H1 (cell line): ENCODE measurements at regions not wholly inside any gene's neighbourhood (a gene's known extent, or its start where the extent isn't known, plus 50 kb on each side); places are given as distances from the start of the nearest gene placed in this dataset.

Experiments
- CTCF ChIA-PET: fragments of 300-600 bp; sonication (Branson Sonifier 250); formaldehyde crosslinking; loops from one replicate; lab custom pipeline; 2021; ENCODE audit not compliant: partially characterized antibody; lab: Charles Lee
- POLR2A ChIA-PET: fragments of 300-600 bp; sonication (Branson Sonifier 250); formaldehyde crosslinking; loops from one replicate; lab custom pipeline; 2021; ENCODE audit warnings: inconsistent platforms; ENCODE audit not compliant: partially characterized antibody; lab: Charles Lee
- DNase-seq, 2 experiments: peaks; one replicate each; pipeline versions ENCODE4 v3.0.0 to v3.0.0-alpha.2; 2010 to 2022; ENCODE audit warnings: low spot score in 2 of 2, low read depth in 1 of 2, mixed read lengths in 1 of 2
- FAIRE-seq: peaks from 2 replicates; lab custom pipeline; 2011; peaks lifted over from hg19 to GRCh38; lab: Jason Lieb, UNC
- H2AFZ ChIP-seq: 2 replicates; pipeline ENCODE4 v1.8.1; 2012; ENCODE audit warnings: low read length, inconsistent platforms
- H2AK5ac ChIP-seq: 2 replicates; pipeline ENCODE4 v1.6.1; 2013; ENCODE audit warnings: low read depth, low read length
- H2BK120ac ChIP-seq: replicated peaks from 2 replicates; pipeline ENCODE3; 2013; ENCODE audit warnings: low read depth, low read length, inconsistent platforms
- H2BK12ac ChIP-seq: 2 replicates; pipeline ENCODE4 v1.6.1; 2013; ENCODE audit warnings: low read depth, low read length
- H2BK15ac ChIP-seq: 2 replicates; pipeline ENCODE4 v1.6.1; 2013; ENCODE audit warnings: low read length
- H2BK20ac ChIP-seq: 2 replicates; pipeline ENCODE4 v1.6.1; 2013; ENCODE audit warnings: low read length
- H2BK5ac ChIP-seq: 2 replicates; pipeline ENCODE4 v1.6.1; 2013; ENCODE audit warnings: low read depth, low read length
- H3K14ac ChIP-seq: 2 replicates; pipeline ENCODE4 v1.6.1; 2013; ENCODE audit warnings: inconsistent platforms; ENCODE audit not compliant: insufficient read length
- H3K18ac ChIP-seq: 2 replicates; pipeline ENCODE4 v1.6.1; 2013; ENCODE audit warnings: low read length; ENCODE audit errors: extremely low read depth
- H3K23ac ChIP-seq: 2 replicates; pipeline ENCODE4 v1.6.1; 2013; ENCODE audit warnings: inconsistent platforms; ENCODE audit not compliant: insufficient read length
- H3K23me2 ChIP-seq: 2 replicates; pipeline ENCODE4 v1.6.1; 2013; ENCODE audit warnings: low read depth, low read length
- H3K27ac ChIP-seq: 2 replicates; pipeline ENCODE4 v1.6.1; 2011; ENCODE audit warnings: low read depth, low read length, inconsistent platforms
- H3K27me3 ChIP-seq, 4 experiments: replicated peaks in 1 of 4; 1 replicate in 1 of 4; 2 replicates in 3 of 4; pipeline versions ENCODE4 v1.6.1 to v1.8.1; 2011 to 2013; ENCODE audit warnings: low read length in 3 of 4, mild to moderate bottlenecking in 3 of 4, inconsistent platforms in 2 of 4, mixed read lengths in 2 of 4, moderate library complexity in 1 of 4; ENCODE audit not compliant: control insufficient read depth in 3 of 4, insufficient read depth in 3 of 4; ENCODE audit errors: extremely low read depth in 1 of 4
- H3K36me3 ChIP-seq, 4 experiments: 2 replicates each; pipeline versions ENCODE4 v1.6.1 to v1.8.1; 2011 to 2013; ENCODE audit warnings: mild to moderate bottlenecking in 4 of 4, low read length in 3 of 4, moderate library complexity in 2 of 4, control low read depth in 1 of 4, inconsistent platforms in 1 of 4; ENCODE audit not compliant: insufficient read depth in 4 of 4, control insufficient read depth in 2 of 4
- H3K4ac ChIP-seq: replicated peaks from 2 replicates; pipeline ENCODE3; 2013; ENCODE audit warnings: low read length, low read depth, mixed read lengths, inconsistent platforms; ENCODE audit not compliant: insufficient read length
- H3K4me1 ChIP-seq, 4 experiments: replicated peaks in 1 of 4; 1 replicate in 1 of 4; 2 replicates in 3 of 4; pipeline versions ENCODE4 v1.6.1 to v1.8.1; 2011 to 2013; ENCODE audit warnings: low read length in 3 of 4, inconsistent platforms in 2 of 4, mixed read lengths in 1 of 4; ENCODE audit not compliant: insufficient read depth in 4 of 4, control insufficient read depth in 3 of 4
- H3K4me2 ChIP-seq, 2 experiments: 2 replicates each; pipeline versions ENCODE4 v1.6.1 to v1.8.1; 2011 to 2013; ENCODE audit warnings: low read depth in 2 of 2, low read length in 2 of 2, control low read depth in 1 of 2, inconsistent platforms in 1 of 2, mild to moderate bottlenecking in 1 of 2; ENCODE audit not compliant: insufficient read depth in 1 of 2
- H3K4me3 ChIP-seq, 4 experiments: fragments of 200-600, 300-600 bp in 1 of 4; sonication (generic), shearing (Covaris generic), sonication (Bioruptor Twin) in 1 of 4; 2 replicates each; pipeline versions ENCODE4 v1.5.1 to v1.8.1; 2011 to 2016; ENCODE audit warnings: low read length in 4 of 4, low read depth in 3 of 4, control low read depth in 2 of 4, inconsistent platforms in 2 of 4, mild to moderate bottlenecking in 2 of 4, mixed read lengths in 1 of 4, moderate library complexity in 1 of 4; ENCODE audit not compliant: insufficient read depth in 2 of 4; ENCODE audit errors: extremely low read depth in 1 of 4
- H3K56ac ChIP-seq: replicated peaks from 2 replicates; pipeline ENCODE3; 2013; ENCODE audit warnings: low read depth, mild to moderate bottlenecking, mixed read lengths, low read length, inconsistent platforms; ENCODE audit not compliant: insufficient read length
- H3K79me1 ChIP-seq: 2 replicates; pipeline ENCODE4 v1.6.1; 2013; ENCODE audit warnings: low read depth, low read length, control low read depth
- H3K79me2 ChIP-seq, 2 experiments: 2 replicates each; pipeline versions ENCODE4 v1.6.1 to v1.8.1; 2012 to 2013; ENCODE audit warnings: low read length in 2 of 2, mild to moderate bottlenecking in 2 of 2, inconsistent platforms in 1 of 2; ENCODE audit not compliant: insufficient read depth in 2 of 2, control insufficient read depth in 1 of 2
- H3K9ac ChIP-seq, 4 experiments: replicated peaks in 1 of 4; 1 replicate in 1 of 4; 2 replicates in 3 of 4; pipeline versions ENCODE4 v1.6.1 to v1.8.1; 2011 to 2013; ENCODE audit warnings: low read depth in 3 of 4, low read length in 3 of 4, control low read depth in 2 of 4, mild to moderate bottlenecking in 2 of 4, moderate library complexity in 2 of 4, inconsistent platforms in 1 of 4; ENCODE audit errors: extremely low read depth in 1 of 4
- H3K9me3 ChIP-seq, 2 experiments: 2 replicates each; pipeline versions ENCODE4 v1.6.1 to v1.8.1; 2012 to 2013; ENCODE audit warnings: mild to moderate bottlenecking in 2 of 2, moderate library complexity in 2 of 2, control low read depth in 1 of 2, inconsistent platforms in 1 of 2, low read depth in 1 of 2, low read length in 1 of 2, mixed read lengths in 1 of 2; ENCODE audit not compliant: insufficient read depth in 2 of 2
- H4K20me1 ChIP-seq, 2 experiments: replicated peaks in 1 of 2; 2 replicates each; pipeline versions ENCODE3 to v1.8.1; 2011 to 2013; ENCODE audit warnings: inconsistent platforms in 2 of 2, low read length in 2 of 2, mild to moderate bottlenecking in 1 of 2; ENCODE audit not compliant: insufficient read depth in 2 of 2, control insufficient read depth in 1 of 2
- H4K5ac ChIP-seq: 2 replicates; pipeline ENCODE4 v1.6.1; 2013; ENCODE audit warnings: low read length, low read depth, mixed read lengths, inconsistent platforms; ENCODE audit not compliant: insufficient read length
- H4K8ac ChIP-seq: 2 replicates; pipeline ENCODE4 v1.8.0; 2013; ENCODE audit warnings: mild to moderate bottlenecking, moderate library complexity, low read length, inconsistent platforms; ENCODE audit not compliant: insufficient read depth; ENCODE audit errors: extremely low read depth
- H4K91ac ChIP-seq: replicated peaks from 2 replicates; pipeline ENCODE3; 2013; ENCODE audit warnings: low read length, mixed read lengths, inconsistent platforms; ENCODE audit not compliant: insufficient read length
- BACH1 ChIP-seq: IDR thresholded peaks from 2 replicates; pipeline ENCODE4 v1.6.1; 2012; ENCODE audit warnings: low read length, improper control_type of control experiment
- CBX8 ChIP-seq: fragments of 300-800, 300-1000 bp; sonication (generic); IDR thresholded peaks from 2 replicates; pipeline ENCODE4 v1.7.1; 2016; ENCODE audit warnings: low read depth, low read length, borderline replicate concordance
- CEBPB ChIP-seq: IDR thresholded peaks from 2 replicates; pipeline ENCODE4 v1.6.1; 2012; ENCODE audit warnings: low read depth, low read length
- CTBP2 ChIP-seq: IDR thresholded peaks from 2 replicates; pipeline ENCODE4 v1.7.0; 2011; ENCODE audit warnings: borderline replicate concordance, mild to moderate bottlenecking, moderate library complexity, mixed read lengths, low read length; ENCODE audit not compliant: insufficient read depth, insufficient read length
- E2F6 ChIP-seq: IDR thresholded peaks from 2 replicates; pipeline ENCODE4 v1.6.1; 2012; ENCODE audit warnings: inconsistent platforms
- HDAC2 ChIP-seq, 2 experiments: fragments of 300-600 bp in 1 of 2; sonication (generic) in 1 of 2; IDR thresholded peaks; 2 replicates each; pipeline ENCODE4 v1.6.1; 2011 to 2012; ENCODE audit warnings: low read depth in 2 of 2, low read length in 2 of 2, mild to moderate bottlenecking in 2 of 2, moderate library complexity in 2 of 2, borderline replicate concordance in 1 of 2, inconsistent platforms in 1 of 2
- NANOG ChIP-seq: IDR thresholded peaks from 2 replicates; pipeline ENCODE4 v1.6.1; 2011; ENCODE audit warnings: low read length, low read depth, mild to moderate bottlenecking, inconsistent platforms; ENCODE audit not compliant: insufficient read depth, poor library complexity, severe bottlenecking
- RAD21 ChIP-seq, 2 experiments: IDR thresholded peaks in 1 of 2; conservative IDR thresholded peaks in 1 of 2; 2 replicates each; pipeline ENCODE4 v1.6.1; 2011; ENCODE audit warnings: low read depth in 2 of 2, low read length in 2 of 2, improper control_type of control experiment in 1 of 2, inconsistent platforms in 1 of 2, mild to moderate bottlenecking in 1 of 2, moderate library complexity in 1 of 2
- SRF ChIP-seq: IDR thresholded peaks from 2 replicates; pipeline ENCODE4 v1.6.1; 2011; ENCODE audit warnings: mild to moderate bottlenecking, low read depth, low read length, moderate library complexity
- TEAD4 ChIP-seq: IDR thresholded peaks from 2 replicates; pipeline ENCODE4 v1.6.1; 2012; ENCODE audit warnings: low read depth, low read length, inconsistent platforms, mixed read lengths
- WGBS, 2 experiments: shearing (Covaris generic) in 1 of 2; methylation state at CpG; one replicate each; pipeline versions ENCODE4 v1.1.6 to v1.1.7; 2013 to 2015; ENCODE audit warnings: low lambda C conversion rate in 2 of 2, mixed read lengths in 2 of 2, inconsistent platforms in 1 of 2, low coverage in 1 of 2, missing lambda C conversion rate in 1 of 2; ENCODE audit not compliant: insufficient replicate concordance in 2 of 2, insufficient coverage in 1 of 2, insufficient read length in 1 of 2; ENCODE audit errors: extremely low coverage in 1 of 2, missing lambda C conversion rate in 1 of 2; 5-methylcytosine and 5-hydroxymethylcytosine counted together
- TF ChIP-seq, protein P1 (sequence below): IDR thresholded peaks from 2 replicates; pipeline ENCODE4 v1.6.1; 2012; ENCODE audit warnings: low read length, inconsistent platforms

DNA sequence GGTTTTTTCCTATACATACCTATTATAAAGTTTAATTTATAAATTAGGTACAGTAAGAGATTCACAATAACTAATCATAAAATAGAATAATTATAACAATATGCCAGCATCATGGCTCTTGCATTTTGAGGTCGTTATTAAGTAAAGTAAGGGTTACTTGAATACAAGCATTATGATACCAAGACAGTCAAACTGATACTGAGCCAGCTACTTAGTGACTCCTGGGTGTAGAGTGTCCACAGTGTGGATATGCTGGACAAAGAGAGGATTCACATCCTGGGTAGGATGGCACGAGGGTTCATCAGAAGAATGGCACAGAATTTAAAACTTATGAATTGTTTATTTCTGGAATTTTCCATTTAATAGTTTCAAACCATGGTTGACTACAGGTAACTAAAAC lies 157.2 kb upstream of the IL12A start:
- Histone ChIP-seq H4K20me1 (no peaks in the 10 kb centered on the region), H2BK120ac (no peak overlapping the region), H3K27ac (no peak overlapping the region), H2BK5ac (no peak overlapping the region), H3K79me1 (no peaks in the 10 kb centered on the region), H3K27me3 (no peaks in the 10 kb centered on the region), H2AK5ac (no peak overlapping the region), H2BK20ac (no peak overlapping the region), H2BK12ac (no peak overlapping the region), H3K36me3 (no peaks in the 10 kb centered on the region), H4K5ac (no peak overlapping the region), H3K4ac (no peak overlapping the region), H3K18ac (no peak overlapping the region), H2AFZ (no peak overlapping the region), H3K9ac (no peak overlapping the region), H3K4me3 (no peak overlapping the region), H3K4me1 (no peaks in the 10 kb centered on the region), H3K56ac (no peak overlapping the region), H4K8ac (no peak overlapping the region), H3K14ac (no peak overlapping the region), H2BK15ac (no peak overlapping the region), H4K91ac (no peak overlapping the region), H3K4me2 (no peak overlapping the region), H3K23ac (no peak overlapping the region), H3K23me2 (no peaks in the 10 kb centered on the region), H3K79me2 (no peaks in the 10 kb centered on the region), H3K9me3 (no peaks in the 10 kb centered on the region)
- no peak for DNase-seq
- ChIA-PET POLR2A (interaction anchor here (2.0 kb wide), 1 partner anchor 8 kb away, joined by 5 read pairs; the partner anchor contains the start of gene SCHIP1), CTCF (interaction anchor here (1.0 to 11.3 kb wide), 5 partner anchors 14 to 172 kb away, joined by 3 to 109 read pairs (median 3); no protein-coding TSS in a partner anchor)
- 94% methylated on average over 2 of the region's 2 CpGs; no CpG with 5 or more reads in 1 of the 2 experiments for WGBS, 2 experiments
- no peak for FAIRE-seq
- TF ChIP-seq CTBP2, result no peak
- no peak for TF ChIP-seq SRF
- TF ChIP-seq BACH1, result no peak
- no peak for TF ChIP-seq RAD21 (IDR thresholded peaks at IDR 0.05 in 1 of 2, conservative IDR thresholded peaks at IDR 0.05 in 1 of 2; ENCODE audit: low read depth in 2 of 2, low read length in 2 of 2)
- TF ChIP-seq E2F6, result no peak
- TF ChIP-seq CBX8, result no peak
- TF ChIP-seq TEAD4, result no peak
- TF ChIP-seq, protein P1, sequence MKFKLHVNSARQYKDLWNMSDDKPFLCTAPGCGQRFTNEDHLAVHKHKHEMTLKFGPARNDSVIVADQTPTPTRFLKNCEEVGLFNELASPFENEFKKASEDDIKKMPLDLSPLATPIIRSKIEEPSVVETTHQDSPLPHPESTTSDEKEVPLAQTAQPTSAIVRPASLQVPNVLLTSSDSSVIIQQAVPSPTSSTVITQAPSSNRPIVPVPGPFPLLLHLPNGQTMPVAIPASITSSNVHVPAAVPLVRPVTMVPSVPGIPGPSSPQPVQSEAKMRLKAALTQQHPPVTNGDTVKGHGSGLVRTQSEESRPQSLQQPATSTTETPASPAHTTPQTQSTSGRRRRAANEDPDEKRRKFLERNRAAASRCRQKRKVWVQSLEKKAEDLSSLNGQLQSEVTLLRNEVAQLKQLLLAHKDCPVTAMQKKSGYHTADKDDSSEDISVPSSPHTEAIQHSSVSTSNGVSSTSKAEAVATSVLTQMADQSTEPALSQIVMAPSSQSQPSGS, result no peak
- no peak for TF ChIP-seq NANOG
- TF ChIP-seq HDAC2 (IDR thresholded peaks at IDR 0.05; ENCODE audit: borderline replicate concordance in 1 of 2, low read depth in 2 of 2, low read length in 2 of 2), result no peak
- TF ChIP-seq CEBPB, result no peak
